ENCODE measurements at regions not wholly inside any gene's neighbourhood (a gene's known extent, or its start where the extent isn't known, plus 50 kb on each side); places are given as distances from the start of the nearest gene placed in this dataset.

DNA sequence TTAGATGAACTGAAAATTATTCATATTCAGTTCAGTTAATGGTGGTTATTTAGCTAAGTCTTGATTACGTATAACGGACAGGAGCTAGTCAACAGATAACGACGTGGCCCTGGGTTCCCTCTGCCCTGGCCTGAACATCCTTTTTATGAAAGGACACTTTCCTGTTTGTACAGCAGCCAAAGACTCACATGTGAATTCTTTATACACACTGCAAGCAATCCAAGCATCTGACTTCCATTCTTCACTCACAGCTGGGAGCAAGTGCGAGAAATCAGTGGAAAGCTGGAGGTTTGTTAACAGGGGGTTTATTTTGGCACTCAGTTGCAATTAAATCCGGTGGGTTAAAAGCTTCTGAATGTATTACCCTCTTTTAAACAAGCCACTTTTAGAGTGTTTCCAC lies 148.1 kb upstream of the GDF10 start:
- Histone ChIP-seq H3K9me3 (ENCODE audit: control insufficient read depth in 4 of 4, insufficient read depth in 3 of 4, low read length in 3 of 4) (peaks cover 0 to 10% (median 2%) of the 10 kb centered on the region in 4 donors), H3K4me3 (no peak overlapping the region), H3K9ac (ENCODE audit: insufficient read depth in 1 of 2, low read length in 2 of 2) (no peak overlapping the region), H3K36me3 (ENCODE audit: control insufficient read depth in 4 of 4, insufficient read depth in 4 of 4, low read length in 4 of 4) (no peaks in the 10 kb centered on the region), H3K4me1 (ENCODE audit: control insufficient read depth in 5 of 5, insufficient read depth in 5 of 5, low read length in 5 of 5) (no peaks in the 10 kb centered on the region), H3K27ac (ENCODE audit: low read depth in 1 of 2, low read length in 1 of 2) (no peak overlapping the region), H3K27me3 (ENCODE audit: control insufficient read depth in 3 of 3, insufficient read depth in 3 of 3, low read length in 2 of 3) (no peaks in the 10 kb centered on the region)
- TF ChIP-seq, protein P1, sequence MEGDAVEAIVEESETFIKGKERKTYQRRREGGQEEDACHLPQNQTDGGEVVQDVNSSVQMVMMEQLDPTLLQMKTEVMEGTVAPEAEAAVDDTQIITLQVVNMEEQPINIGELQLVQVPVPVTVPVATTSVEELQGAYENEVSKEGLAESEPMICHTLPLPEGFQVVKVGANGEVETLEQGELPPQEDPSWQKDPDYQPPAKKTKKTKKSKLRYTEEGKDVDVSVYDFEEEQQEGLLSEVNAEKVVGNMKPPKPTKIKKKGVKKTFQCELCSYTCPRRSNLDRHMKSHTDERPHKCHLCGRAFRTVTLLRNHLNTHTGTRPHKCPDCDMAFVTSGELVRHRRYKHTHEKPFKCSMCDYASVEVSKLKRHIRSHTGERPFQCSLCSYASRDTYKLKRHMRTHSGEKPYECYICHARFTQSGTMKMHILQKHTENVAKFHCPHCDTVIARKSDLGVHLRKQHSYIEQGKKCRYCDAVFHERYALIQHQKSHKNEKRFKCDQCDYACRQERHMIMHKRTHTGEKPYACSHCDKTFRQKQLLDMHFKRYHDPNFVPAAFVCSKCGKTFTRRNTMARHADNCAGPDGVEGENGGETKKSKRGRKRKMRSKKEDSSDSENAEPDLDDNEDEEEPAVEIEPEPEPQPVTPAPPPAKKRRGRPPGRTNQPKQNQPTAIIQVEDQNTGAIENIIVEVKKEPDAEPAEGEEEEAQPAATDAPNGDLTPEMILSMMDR (IDR thresholded peaks at IDR 0.05; ENCODE audit: control extremely low read depth, extremely low read depth) = no peak
- WGBS, 2 donors = 56 to 60% methylated on average over 6 of the region's 6 CpGs
- DNase-seq = peak in 1 of 3 donors; percentile 22
- no peak for ATAC-seq (ENCODE audit: insufficient read depth, low FRiP score)

DNA sequence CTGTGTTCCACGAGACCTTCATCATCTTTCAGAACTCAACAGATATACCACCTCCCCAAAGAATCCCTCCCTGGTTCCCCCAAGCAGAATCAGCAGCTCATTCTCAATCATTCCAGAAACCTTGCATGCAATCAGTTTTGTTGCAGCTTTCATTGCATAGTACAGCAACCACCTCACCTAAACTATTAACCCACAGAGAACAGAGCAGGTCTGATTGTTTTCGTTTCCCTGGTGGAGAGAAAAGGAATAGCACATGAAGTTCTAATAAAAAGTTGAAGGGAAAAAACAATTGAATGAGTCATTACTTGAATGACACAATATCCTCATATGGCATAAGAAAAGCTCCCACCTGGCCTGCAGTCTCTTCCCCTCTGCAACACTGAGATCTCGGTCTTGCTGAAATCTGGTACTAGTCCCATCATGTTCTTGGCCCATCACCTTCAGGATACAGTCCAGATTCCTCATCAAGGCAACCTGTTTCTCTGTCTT lies 147.1 kb upstream of the GDF10 start:
- Histone ChIP-seq H3K27me3 (ENCODE audit: control insufficient read depth in 3 of 3, insufficient read depth in 3 of 3, low read length in 2 of 3) (no peaks in the 10 kb centered on the region), H3K4me1 (ENCODE audit: control insufficient read depth in 5 of 5, insufficient read depth in 5 of 5, low read length in 5 of 5) (no peaks in the 10 kb centered on the region), H3K4me3 (no peak overlapping the region), H3K9me3 (ENCODE audit: control insufficient read depth in 4 of 4, insufficient read depth in 3 of 4, low read length in 3 of 4) (peaks cover 0 to 10% (median 3%) of the 10 kb centered on the region in 4 donors), H3K36me3 (ENCODE audit: control insufficient read depth in 4 of 4, insufficient read depth in 4 of 4, low read length in 4 of 4) (no peaks in the 10 kb centered on the region), H3K27ac (ENCODE audit: low read depth in 1 of 2, low read length in 1 of 2) (no peak overlapping the region), H3K9ac (ENCODE audit: insufficient read depth in 1 of 2, low read length in 2 of 2) (no peak overlapping the region)
- TF ChIP-seq, protein P1 (IDR thresholded peaks at IDR 0.05; ENCODE audit: control extremely low read depth, extremely low read depth) = no peak
- ATAC-seq (ENCODE audit: insufficient read depth, low FRiP score) (no peak), DNase-seq (no peak)
- WGBS, 2 donors = 74% methylated on average over 3 of the region's 3 CpGs

DNA sequence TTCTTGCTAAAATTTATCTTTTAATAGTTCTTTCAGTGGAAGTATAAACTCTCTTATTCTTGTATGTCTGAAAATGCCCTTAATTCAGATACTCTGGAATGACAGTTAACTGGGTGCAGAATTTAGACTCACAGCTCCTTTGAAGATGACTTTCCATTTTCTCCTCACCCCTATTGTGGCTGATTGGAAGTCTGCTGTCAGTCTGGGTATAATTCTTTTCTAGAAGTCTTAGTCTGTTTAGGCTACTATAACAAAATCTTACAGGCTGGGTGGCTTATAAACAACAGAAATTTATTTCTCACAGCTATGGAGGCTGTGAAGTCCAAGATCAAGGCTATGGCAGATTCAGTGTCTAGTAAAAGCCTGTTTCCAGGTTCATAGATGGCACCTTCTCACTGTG lies 145.2 kb upstream of the GDF10 start:
- TF ChIP-seq, protein P1 (IDR thresholded peaks at IDR 0.05; ENCODE audit: control extremely low read depth, extremely low read depth) = no peak
- no peak overlapping the region for H3K4me3 ChIP-seq
- no peak overlapping the region for H3K9ac ChIP-seq (ENCODE audit: insufficient read depth in 1 of 2, low read length in 2 of 2)
- no peak overlapping the region for H3K27ac ChIP-seq (ENCODE audit: low read depth in 1 of 2, low read length in 1 of 2)
- no peak for ATAC-seq (ENCODE audit: insufficient read depth, low FRiP score)
- peaks cover 0 to 10% (median 4%) of the 10 kb centered on the region in 4 donors for H3K9me3 ChIP-seq (ENCODE audit: control insufficient read depth in 4 of 4, insufficient read depth in 3 of 4, low read length in 3 of 4)
- no peaks in the 10 kb centered on the region for H3K27me3 ChIP-seq (ENCODE audit: control insufficient read depth in 3 of 3, insufficient read depth in 3 of 3, low read length in 2 of 3)
- H3K36me3 ChIP-seq (ENCODE audit: control insufficient read depth in 4 of 4, insufficient read depth in 4 of 4, low read length in 4 of 4) = no peaks in the 10 kb centered on the region
- peaks cover 0 to 4% (median 0%) of the 10 kb centered on the region in 5 donors for H3K4me1 ChIP-seq (ENCODE audit: control insufficient read depth in 5 of 5, insufficient read depth in 5 of 5, low read length in 5 of 5)
- DNase-seq = no peak

DNA sequence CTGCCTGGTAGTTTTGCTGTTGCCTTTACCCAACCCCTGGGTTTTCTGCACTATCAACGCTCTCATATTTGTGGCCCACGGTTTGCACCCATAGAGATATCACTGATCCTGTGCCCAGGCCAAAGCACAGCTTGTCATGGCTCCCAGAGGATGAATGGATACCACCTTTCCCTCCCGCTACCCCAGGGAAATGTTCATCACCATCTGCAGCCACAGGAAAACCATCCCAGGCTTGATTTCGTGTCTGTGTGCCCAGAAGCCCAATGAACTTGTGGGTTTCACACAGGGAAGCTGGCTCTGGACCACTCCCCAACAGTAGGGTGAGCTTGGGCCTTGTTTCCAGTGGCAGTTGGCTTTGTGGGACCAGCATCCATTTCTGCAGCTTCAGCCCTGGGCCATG lies 143.1 kb upstream of the GDF10 start:
- WGBS, 2 donors = 74 to 87% methylated on average over 4 of the region's 4 CpGs
- Histone ChIP-seq H3K9ac (ENCODE audit: insufficient read depth in 1 of 2, low read length in 2 of 2) (no peak overlapping the region), H3K27me3 (ENCODE audit: control insufficient read depth in 3 of 3, insufficient read depth in 3 of 3, low read length in 2 of 3) (no peaks in the 10 kb centered on the region), H3K27ac (ENCODE audit: low read depth in 1 of 2, low read length in 1 of 2) (no peak overlapping the region), H3K9me3 (ENCODE audit: control insufficient read depth in 4 of 4, insufficient read depth in 3 of 4, low read length in 3 of 4) (peaks cover 0 to 10% (median 4%) of the 10 kb centered on the region in 4 donors), H3K36me3 (ENCODE audit: control insufficient read depth in 4 of 4, insufficient read depth in 4 of 4, low read length in 4 of 4) (no peaks in the 10 kb centered on the region), H3K4me3 (no peak overlapping the region), H3K4me1 (ENCODE audit: control insufficient read depth in 5 of 5, insufficient read depth in 5 of 5, low read length in 5 of 5) (peaks cover 0 to 13% (median 0%) of the 10 kb centered on the region in 5 donors)
- DNase-seq (no peak), ATAC-seq (ENCODE audit: insufficient read depth, low FRiP score) (no peak)
- TF ChIP-seq, protein P1 (IDR thresholded peaks at IDR 0.05; ENCODE audit: control extremely low read depth, extremely low read depth) = no peak
